ENCODE measurements at regions not wholly inside any gene's neighbourhood (a gene's known extent, or its start where the extent isn't known, plus 50 kb on each side); places are given as distances from the start of the nearest gene placed in this dataset.

DNA sequence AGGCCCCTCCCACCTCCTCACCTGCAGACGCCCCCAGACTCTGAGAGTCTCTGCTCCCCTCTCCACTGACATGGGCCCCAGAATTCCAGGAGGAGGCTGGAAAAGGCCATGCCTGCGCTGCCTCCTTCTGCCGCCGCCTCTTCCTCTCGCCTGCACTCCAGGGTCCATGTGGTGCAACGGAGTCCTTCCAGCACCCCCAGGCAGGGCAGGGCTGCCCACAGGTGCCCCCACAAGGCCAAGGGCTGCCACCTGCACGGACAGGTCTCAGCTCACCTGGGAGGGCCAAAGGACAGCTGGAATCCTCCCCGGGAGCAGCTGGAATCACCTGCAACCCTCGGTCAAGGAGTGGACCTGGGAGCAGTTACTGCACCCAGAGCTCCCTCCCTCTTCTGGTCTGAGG lies 194.9 kb downstream of the RBFOX3 start:
- DNase-seq = no peak

GRCh38 chr17:79415365-79415764 lies 195.5 kb downstream of the RBFOX3 start:
- no peak for DNase-seq

DNA sequence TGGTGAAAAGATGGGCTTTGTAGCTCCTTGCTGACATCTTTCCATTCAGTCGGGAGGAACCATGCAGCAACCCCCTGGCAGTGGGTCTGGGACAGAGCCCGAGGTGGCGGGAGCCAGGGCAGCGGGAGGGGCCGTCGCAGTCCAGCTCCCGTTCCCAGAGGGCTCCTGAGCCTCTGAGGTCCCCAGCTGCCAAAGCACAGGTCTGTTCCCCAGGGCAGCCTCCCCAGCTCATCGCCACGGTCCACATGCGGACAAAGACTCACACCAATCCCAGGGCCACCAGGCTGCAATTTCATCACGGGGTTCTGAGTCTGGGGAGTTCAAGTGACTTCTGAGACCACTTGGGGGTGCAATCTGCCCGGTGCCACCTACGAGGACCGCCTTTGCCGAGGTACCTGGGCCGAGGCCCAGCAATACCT lies 196.0 kb downstream of the RBFOX3 start:
- no peak for DNase-seq

GRCh38 chr17:79414063-79414792 lies 196.6 kb downstream of the RBFOX3 start:
- DNase-seq = no peak

DNA sequence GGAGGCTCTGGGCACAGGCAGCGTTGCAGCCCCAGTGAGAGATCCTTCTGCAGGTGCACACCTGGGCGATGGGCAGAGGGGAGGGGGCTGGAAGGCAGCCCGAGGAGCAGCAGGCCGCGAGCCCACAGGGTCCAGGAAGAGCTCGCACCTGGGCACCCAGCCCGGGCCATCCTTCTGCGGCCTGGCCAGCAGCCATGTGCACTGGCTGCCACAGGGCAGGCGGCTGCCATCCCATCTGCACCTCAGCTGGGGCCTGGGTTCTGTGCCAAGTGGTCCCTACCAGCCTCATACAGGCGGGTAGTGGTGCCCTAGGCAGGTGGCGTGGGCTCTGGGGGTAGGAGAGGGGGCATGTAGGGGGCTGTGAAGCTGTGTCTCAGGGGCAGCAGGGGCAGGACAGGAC lies 197.2 kb downstream of the RBFOX3 start:
- no peak for DNase-seq

DNA sequence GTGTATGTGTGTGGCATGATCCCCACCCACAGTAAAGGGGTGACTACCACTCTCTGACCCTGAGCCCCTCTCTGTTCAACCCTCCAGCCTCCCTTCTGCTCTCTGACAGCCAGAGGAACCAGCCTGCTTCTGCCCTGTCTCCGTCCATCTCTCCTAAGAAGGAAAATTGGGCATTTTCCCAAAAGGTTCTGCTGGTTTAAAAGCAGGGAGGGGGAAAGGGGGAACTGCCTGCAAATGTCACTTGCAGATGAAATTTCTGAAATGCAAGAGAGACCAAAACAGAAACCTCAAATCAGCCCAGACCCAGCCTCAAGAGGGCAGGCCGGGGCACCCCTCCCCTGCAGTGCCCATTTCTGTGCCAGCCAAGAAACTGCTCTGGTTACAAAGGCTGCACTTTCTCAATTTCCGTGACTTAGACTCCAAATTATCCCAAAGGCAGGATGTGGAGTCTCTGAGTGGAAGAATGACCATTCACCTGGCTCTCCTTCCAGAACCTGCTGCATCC lies 197.9 kb downstream of the RBFOX3 start:
- no peak for DNase-seq

GRCh38 chr17:79412110-79412509 lies 198.7 kb downstream of the RBFOX3 start:
- DNase-seq = no peak

DNA sequence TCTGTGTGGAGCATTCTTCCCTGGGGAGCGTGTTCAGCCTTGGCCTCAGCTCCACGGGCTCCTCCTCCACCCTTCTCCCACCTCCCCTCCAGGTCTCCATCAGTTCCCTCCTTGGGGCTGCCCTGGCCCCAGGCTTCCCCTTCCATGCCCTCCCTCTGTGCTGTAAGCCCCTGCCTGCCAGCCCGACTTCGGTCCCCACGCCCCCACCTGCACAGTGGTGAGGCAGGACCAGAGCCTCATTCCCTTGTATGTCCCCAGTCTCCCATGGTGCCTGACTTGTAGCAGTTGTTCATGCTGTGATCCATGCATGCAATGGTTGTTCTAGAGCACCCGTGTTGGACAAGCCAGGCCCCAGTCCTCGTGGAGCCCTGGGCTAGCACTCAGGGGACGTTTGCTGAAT lies 199.4 kb downstream of the RBFOX3 start:
- no peak for DNase-seq

GRCh38 chr17:79410681-79411080 lies 200.2 kb downstream of the RBFOX3 start:
- DNase-seq = no peak

DNA sequence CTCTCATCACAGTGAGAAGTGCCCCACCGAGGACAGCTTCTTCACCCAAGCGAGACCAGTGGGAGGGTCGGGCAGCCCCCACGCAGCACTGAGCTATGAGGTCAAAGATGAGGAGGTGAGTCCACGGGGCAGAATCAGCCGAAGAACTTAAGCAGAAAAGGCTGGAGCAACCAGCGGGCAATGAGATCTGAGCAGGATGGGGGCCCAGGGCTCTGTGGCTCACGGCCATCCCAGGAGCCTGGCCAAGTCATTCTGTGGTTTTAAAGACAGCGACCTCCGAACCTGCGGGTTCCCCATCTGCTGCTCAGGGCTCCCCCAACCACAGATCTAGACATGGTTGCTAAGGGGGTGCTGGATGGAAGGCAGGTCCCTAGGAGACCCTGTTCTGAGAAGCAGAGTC lies 202.6 kb downstream of the RBFOX3 start:
- no peak for DNase-seq

GRCh38 chr17:79407385-79407784 lies 203.5 kb downstream of the RBFOX3 start:
- DNase-seq = no peak

- no peak for DNase-seq
These were observed 204.5 kb downstream of the RBFOX3 start for GRCh38 chr17:79406316-79406715.

DNA sequence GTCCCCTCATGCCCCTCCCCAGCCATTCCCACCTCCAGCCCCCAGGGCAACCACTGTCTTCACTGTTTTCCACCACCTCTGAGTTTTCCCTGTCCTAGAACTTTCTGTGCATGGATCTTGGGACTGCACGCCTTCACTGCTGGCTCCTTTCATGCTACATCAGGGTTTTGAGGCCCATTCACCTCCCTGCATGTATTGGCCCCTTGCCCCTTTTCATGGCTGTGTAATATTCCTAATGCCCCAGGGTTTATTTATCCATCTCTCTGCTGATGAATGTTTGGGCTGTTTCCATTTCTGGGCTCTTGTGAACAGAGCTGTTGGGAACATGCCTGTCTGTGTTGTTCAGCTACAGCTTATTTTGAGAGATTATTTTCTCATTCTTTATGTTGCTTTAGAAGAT lies 205.0 kb downstream of the RBFOX3 start:
- DNase-seq = no peak

DNA sequence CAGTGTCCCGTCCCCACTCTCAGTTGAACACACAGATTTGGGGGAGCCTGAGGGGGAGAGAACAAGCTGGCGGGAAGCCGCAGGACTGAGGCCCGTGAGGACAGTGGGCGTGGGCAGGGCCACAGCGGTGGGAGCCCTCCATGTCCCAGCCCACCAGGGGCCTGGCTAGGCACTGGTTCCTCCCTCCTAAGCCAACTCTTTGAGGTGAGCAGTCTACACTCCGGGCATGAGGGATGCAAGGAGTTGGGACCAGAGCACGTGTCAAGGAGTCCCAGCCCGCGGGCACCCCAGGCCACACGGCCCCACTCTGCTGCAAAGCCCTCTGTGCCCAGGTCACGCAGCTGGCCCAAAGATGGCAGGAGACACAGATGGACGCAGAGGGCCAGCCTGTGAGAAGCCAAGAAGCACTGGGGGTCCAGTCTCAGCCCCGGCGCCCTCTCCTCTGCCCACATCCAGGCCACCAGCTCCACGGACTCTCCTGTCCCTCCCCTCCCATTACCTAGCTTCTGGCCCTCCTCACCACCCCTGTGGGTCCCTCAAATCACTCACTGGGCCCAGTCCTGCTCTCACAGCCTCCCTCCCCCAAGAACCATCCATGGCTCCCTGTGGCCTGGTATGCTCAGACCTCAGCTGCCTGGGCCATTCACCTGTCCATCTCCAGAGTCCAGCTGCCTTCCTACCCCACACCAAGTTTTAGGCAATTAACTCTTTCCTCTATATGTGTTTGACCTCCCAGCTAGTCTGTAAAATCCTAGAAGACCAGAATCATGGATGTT lies 206.5 kb downstream of the RBFOX3 start:
- no peak for DNase-seq

DNA sequence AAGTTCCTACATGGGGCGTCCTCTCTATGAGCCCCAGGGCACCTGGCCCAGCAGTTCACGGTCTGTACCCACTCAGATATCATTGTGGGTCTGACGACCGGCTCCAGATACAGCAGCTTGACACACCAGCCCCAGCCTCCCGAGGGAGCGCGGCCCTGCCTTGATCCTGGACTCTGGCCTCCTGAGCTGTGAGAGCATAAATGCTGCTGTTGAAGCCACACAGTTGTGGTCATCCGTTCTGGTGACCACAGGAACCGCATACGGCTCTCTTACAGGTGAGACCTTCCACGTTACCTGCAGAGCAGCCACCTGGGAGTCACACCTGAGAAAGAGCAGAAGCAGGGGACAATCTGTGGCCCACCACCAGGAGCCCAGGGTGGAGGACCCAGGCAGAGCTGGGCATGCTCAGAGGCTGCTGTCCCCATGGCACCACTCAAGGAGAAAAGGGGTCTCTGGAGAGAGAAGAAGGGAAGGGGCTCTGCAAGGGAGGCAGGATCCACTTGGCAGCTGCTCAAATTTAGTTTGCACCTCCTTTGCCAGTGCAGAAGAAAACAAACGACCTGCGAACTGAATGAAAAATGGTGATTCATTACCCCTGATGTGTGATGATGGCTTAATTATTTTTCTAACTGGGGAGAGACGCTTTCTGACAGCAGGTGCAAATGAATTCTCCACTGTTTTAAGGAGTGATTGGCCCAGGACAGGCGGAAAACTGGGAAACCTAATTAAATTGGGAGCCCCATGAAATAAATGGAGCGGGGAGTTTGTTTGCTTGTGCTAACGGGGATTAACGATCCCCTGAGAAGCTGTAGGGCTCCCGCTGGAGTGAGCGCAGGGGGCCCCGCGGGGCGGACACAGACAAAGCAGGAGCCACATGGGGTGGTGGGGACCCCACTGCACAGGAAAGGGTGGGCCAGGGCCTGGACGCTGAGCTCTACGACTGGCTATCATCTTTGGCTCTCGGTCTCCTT lies 208.9 kb downstream of the RBFOX3 start:
- DNase-seq = no peak

DNA sequence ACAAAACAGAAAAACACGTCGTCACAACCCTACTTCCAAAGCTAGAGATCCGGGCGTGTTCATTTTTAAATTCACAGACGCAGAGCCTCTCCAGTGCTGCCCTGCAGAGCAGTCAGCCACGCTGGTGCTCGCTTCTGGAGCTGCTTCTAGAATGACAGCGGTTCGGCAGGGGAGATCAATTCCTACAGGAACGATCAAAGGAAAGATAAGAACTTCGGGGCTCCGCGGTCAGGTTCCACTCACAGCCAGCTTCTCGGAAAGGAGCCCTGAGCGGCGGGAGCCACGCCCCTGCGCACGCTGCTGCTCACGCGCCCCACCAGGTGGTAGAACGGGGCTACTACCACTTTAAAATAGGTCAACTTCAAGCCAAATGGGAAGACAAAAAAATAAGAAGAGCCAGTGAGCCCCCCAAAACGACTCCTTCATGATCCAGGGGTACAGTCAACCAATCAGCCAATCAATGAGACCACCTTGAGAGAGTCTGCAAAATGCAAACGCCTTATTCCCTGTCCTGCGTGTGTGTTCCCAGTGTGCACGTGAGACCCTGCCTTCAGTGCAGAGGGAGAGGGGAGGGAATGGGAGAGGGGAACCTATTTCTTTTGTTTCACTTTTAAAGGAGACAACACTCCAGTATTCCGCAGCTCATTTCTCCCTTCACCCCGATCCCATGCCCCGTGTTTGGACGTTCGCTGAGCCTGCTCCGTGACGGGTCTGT lies 209.7 kb downstream of the RBFOX3 start:
- DNase-seq = peak; percentile 55

GRCh38 chr17:79399610-79400144 lies 211.2 kb downstream of the RBFOX3 start:
- DNase-seq = no peak

DNA sequence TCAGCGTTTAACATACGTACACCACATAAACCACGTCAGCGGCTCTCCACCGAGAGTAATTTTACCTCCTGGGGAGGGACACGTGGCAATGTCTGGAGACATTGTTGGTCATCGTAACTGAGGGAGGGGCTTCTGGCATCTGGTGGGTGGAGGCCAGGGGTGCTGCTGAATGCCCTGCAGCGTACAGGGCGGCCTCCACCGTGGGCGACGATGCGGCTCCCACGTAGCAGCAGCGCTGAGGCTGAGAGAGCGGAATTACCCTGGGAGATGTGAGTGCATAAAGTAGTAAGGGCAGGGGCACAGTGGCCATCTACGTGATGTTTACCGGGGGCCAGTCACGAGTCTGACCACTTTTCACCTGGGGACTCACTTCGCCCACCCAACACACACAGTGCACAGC lies 212.4 kb downstream of the RBFOX3 start:
- DNase-seq = no peak

DNA sequence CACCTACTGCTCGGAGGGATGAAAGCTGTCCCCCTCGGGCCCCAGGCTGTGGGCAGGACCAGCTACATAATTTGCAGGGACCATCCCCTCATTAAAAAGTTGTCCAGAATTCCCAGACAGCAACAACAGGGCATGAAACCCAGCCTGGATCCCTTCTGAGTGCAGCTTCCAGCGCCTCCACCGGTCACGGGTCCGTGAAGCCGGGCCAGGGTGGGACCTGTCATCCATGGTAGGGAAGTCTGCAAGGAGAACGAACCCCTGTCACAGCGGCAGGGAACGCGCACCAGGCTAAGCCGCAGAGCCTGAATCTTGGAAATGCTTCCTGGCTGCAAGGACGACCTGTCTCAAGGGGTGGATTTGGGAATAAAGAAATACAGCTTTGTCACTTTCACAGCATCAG lies 214.2 kb downstream of the RBFOX3 start:
- DNase-seq = no peak

DNA sequence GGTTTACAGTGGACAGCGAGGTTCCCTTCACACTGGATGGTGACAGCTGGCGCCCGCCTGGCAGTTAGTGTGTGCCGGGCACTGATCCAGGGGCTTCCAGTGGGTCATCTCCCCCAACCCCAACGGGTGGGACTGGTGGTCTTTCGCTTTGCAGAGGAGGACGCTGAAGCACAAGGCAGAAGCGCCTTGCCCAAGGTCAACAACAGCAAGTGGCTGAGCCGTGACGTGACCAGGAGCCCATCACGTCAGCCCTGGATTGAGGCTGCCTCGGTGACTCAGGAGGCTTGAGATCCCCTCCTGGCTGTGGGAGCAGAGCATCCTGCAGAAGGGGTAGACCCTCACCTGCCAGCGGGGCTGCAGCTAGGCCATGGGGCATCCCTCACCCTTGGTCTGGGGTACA lies 215.3 kb downstream of the RBFOX3 start:
- DNase-seq = no peak

DNA sequence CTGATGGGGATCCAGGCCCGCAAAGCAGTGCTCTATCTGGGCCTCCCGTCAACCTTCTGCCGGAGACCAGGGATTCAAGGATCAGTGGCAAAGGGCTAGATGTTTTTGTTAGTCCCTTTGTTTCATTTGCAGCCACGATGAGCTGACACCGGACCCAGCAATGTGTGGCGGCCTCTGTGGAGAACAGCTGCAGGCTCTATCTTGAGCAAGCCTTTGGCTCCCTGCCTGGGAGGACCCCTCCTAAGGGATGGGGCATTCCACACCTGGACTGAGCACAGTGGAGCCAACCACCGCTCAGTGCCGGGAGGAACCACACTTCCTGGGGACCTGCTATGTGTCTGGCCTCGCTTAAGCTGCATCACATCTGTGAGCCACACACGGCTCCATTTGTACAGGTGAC lies 215.8 kb downstream of the RBFOX3 start:
- no peak for DNase-seq
